Panc1 (cell line): ENCODE measurements at regions not wholly inside any gene's neighbourhood (a gene's known extent, or its start where the extent isn't known, plus 50 kb on each side); places are given as distances from the start of the nearest gene placed in this dataset.

Experiments used
- CTCF ChIP-seq: fragments of 450-650 bp; IDR thresholded peaks from 2 replicates; pipeline ENCODE4 v1.5.1; 2017; ENCODE audit warnings: mild to moderate bottlenecking
- POLR2AphosphoS5 ChIP-seq: IDR thresholded peaks from 2 replicates; pipeline ENCODE4 v1.6.1; 2012; ENCODE audit warnings: mild to moderate bottlenecking, low read depth, low read length, moderate library complexity
- REST ChIP-seq, 2 experiments: IDR thresholded peaks; 2 replicates each; pipeline ENCODE4 v1.6.1; 2011 to 2012; ENCODE audit warnings: low read depth in 2 of 2, control low read depth in 1 of 2, low read length in 1 of 2, mild to moderate bottlenecking in 1 of 2, moderate library complexity in 1 of 2; ENCODE audit not compliant: insufficient read depth in 1 of 2
- SIN3A ChIP-seq: IDR thresholded peaks from 2 replicates; pipeline ENCODE4 v1.6.1; 2012; ENCODE audit warnings: low read depth, mild to moderate bottlenecking, low read length, moderate library complexity, borderline replicate concordance; ENCODE audit not compliant: insufficient read depth
- TCF7L2 ChIP-seq: IDR thresholded peaks from 2 replicates; pipeline ENCODE4 v1.6.1; 2011; ENCODE audit warnings: mild to moderate bottlenecking, low read depth, low read length, inconsistent platforms

- TF ChIP-seq CTCF (no peak), TCF7L2 (0 out of 2 replicates have a peak, but pooled peaks have one; percentile 45), POLR2AphosphoS5 (no peak), SIN3A (no peak), REST (IDR thresholded peaks at IDR 0.05; ENCODE audit: insufficient read depth in 1 of 2, low read depth in 2 of 2, low read length in 1 of 2) (no peak)
Observed at GRCh38 chr12:75888874-75889613, 142.5 kb downstream of the PHLDA1 start.
